ENCODE measurements at regions not wholly inside any gene's neighbourhood (a gene's known extent, or its start where the extent isn't known, plus 50 kb on each side); places are given as distances from the start of the nearest gene placed in this dataset.

DNA sequence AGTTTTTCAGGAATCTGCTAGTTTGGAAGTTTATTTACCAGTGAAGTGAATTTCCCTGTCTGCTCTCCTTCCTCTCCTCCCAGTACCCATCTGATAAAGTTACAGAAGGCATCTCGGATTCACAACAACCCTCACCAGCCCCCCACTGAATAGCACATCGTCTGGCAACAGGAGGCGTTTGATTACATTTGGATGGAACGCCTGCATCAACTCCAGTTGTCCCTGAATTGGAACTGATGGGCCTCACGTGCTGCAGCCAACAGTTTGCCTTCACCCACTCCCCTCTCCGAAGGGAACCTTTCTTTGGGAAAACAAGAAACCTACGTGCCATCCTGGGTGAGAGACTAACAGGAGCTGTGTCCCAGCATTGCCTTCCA lies 59.5 kb upstream of the BCL6 start:
- H3K4me2 ChIP-seq (ENCODE audit: low read length): no peak overlapping the region
- CTCF ChIA-PET: no interaction called here
- ATAC-seq: no peak
- no peak for TF ChIP-seq YY1 (IDR thresholded peaks at IDR 0.05; ENCODE audit: extremely low read depth, insufficient replicate concordance, low read depth, low read length)
- RAD21 ChIA-PET (ENCODE audit: low non-redundant PET in 1 of 2, low total read pairs in 2 of 2, uncharacterized antibody in 2 of 2, unreplicated experiment in 2 of 2): no interaction called here
- H3K27me3 ChIP-seq (ENCODE audit: insufficient read depth, low read length): no peaks in the 10 kb centered on the region
- POLR2A ChIA-PET: no interaction called here
- H2AFZ ChIP-seq (ENCODE audit: low read depth, low read length, poor library complexity, severe bottlenecking): no peak overlapping the region
- no peak overlapping the region for H3K27ac ChIP-seq (ENCODE audit: low read depth, low read length)
- no TSS peak for BruUV-seq (replicated peaks)
- H4K20me1 ChIP-seq (ENCODE audit: insufficient read depth): no peaks in the 10 kb centered on the region
- no peak overlapping the region for H3K4me3 ChIP-seq (replicated peaks in 1 of 2; ENCODE audit: low read depth in 1 of 2, low read length in 2 of 2)
- intact Hi-C loops (cut with micrococcal nuclease): no loop called here
- H3K36me3 ChIP-seq (ENCODE audit: control insufficient read depth in 1 of 2, insufficient read depth in 2 of 2, low read length in 2 of 2): no peaks in the 10 kb centered on the region
- no peak overlapping the region for H3K9ac ChIP-seq (ENCODE audit: low read length)
- H3K4me1 ChIP-seq (ENCODE audit: control insufficient read depth in 1 of 2, insufficient read depth in 2 of 2, low read length in 2 of 2): no peaks in the 10 kb centered on the region
- no peaks in the 10 kb centered on the region for H3K79me2 ChIP-seq (ENCODE audit: insufficient read depth, low read length)
- H3K9me3 ChIP-seq (ENCODE audit: control insufficient read depth in 1 of 2, insufficient read depth in 1 of 2, low read depth in 1 of 2, low read length in 2 of 2): no peaks in the 10 kb centered on the region
- DNase-seq (ENCODE audit: low read depth, low spot score): no peak
- no peaks in the 10 kb centered on the region for H3K9me2 ChIP-seq (ENCODE audit: insufficient read depth)

DNA sequence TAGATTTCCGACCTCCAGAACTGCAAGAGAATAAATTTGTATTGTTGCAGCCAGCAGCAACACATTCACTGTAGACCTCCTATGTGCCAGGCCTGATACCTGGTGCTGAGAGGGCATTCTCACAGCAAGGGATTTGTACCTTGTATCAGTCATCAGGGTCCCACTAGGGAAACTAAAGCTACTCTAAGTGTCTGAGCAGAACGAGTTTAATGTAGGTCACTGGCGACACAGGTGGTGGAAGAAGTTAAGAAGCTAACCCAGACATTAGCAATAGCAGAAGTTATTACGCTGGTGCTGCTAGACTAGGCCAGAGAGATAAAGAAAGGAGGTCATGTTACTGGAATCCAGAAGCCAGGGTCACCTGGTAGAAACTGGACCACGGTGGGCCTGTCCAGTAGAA lies 60.5 kb upstream of the BCL6 start:
- TF ChIP-seq, protein P1, sequence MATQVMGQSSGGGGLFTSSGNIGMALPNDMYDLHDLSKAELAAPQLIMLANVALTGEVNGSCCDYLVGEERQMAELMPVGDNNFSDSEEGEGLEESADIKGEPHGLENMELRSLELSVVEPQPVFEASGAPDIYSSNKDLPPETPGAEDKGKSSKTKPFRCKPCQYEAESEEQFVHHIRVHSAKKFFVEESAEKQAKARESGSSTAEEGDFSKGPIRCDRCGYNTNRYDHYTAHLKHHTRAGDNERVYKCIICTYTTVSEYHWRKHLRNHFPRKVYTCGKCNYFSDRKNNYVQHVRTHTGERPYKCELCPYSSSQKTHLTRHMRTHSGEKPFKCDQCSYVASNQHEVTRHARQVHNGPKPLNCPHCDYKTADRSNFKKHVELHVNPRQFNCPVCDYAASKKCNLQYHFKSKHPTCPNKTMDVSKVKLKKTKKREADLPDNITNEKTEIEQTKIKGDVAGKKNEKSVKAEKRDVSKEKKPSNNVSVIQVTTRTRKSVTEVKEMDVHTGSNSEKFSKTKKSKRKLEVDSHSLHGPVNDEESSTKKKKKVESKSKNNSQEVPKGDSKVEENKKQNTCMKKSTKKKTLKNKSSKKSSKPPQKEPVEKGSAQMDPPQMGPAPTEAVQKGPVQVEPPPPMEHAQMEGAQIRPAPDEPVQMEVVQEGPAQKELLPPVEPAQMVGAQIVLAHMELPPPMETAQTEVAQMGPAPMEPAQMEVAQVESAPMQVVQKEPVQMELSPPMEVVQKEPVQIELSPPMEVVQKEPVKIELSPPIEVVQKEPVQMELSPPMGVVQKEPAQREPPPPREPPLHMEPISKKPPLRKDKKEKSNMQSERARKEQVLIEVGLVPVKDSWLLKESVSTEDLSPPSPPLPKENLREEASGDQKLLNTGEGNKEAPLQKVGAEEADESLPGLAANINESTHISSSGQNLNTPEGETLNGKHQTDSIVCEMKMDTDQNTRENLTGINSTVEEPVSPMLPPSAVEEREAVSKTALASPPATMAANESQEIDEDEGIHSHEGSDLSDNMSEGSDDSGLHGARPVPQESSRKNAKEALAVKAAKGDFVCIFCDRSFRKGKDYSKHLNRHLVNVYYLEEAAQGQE (IDR thresholded peaks at IDR 0.05; ENCODE audit: low read depth): no peak
- TF ChIP-seq, protein P2, sequence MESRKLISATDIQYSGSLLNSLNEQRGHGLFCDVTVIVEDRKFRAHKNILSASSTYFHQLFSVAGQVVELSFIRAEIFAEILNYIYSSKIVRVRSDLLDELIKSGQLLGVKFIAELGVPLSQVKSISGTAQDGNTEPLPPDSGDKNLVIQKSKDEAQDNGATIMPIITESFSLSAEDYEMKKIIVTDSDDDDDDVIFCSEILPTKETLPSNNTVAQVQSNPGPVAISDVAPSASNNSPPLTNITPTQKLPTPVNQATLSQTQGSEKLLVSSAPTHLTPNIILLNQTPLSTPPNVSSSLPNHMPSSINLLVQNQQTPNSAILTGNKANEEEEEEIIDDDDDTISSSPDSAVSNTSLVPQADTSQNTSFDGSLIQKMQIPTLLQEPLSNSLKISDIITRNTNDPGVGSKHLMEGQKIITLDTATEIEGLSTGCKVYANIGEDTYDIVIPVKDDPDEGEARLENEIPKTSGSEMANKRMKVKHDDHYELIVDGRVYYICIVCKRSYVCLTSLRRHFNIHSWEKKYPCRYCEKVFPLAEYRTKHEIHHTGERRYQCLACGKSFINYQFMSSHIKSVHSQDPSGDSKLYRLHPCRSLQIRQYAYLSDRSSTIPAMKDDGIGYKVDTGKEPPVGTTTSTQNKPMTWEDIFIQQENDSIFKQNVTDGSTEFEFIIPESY (IDR thresholded peaks at IDR 0.05; ENCODE audit: extremely low read depth, insufficient replicate concordance, low read length): no peak
- TF ChIP-seq, protein P3, sequence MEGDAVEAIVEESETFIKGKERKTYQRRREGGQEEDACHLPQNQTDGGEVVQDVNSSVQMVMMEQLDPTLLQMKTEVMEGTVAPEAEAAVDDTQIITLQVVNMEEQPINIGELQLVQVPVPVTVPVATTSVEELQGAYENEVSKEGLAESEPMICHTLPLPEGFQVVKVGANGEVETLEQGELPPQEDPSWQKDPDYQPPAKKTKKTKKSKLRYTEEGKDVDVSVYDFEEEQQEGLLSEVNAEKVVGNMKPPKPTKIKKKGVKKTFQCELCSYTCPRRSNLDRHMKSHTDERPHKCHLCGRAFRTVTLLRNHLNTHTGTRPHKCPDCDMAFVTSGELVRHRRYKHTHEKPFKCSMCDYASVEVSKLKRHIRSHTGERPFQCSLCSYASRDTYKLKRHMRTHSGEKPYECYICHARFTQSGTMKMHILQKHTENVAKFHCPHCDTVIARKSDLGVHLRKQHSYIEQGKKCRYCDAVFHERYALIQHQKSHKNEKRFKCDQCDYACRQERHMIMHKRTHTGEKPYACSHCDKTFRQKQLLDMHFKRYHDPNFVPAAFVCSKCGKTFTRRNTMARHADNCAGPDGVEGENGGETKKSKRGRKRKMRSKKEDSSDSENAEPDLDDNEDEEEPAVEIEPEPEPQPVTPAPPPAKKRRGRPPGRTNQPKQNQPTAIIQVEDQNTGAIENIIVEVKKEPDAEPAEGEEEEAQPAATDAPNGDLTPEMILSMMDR (IDR thresholded peaks at IDR 0.05 in 2 of 3, conservative IDR thresholded peaks at IDR 0.05 in 1 of 3; ENCODE audit: borderline replicate concordance in 1 of 3, insufficient read depth in 1 of 3, low read depth in 2 of 3, low read length in 2 of 3): no peak
- TF ChIP-seq POLR2AphosphoS5 (IDR thresholded peaks at IDR 0.05; ENCODE audit: low read depth, low read length) (no peak), CBX3 (IDR thresholded peaks at IDR 0.05; ENCODE audit: low read depth) (no peak), POLR2A (IDR thresholded peaks at IDR 0.05; ENCODE audit: borderline replicate concordance, extremely low read depth, insufficient read depth, insufficient read length) (no peak)
- BruUV-seq (replicated peaks): no TSS peak
- Histone ChIP-seq H3K4me3 (replicated peaks in 1 of 2; ENCODE audit: low read depth in 1 of 2, low read length in 2 of 2) (no peak overlapping the region), H3K27ac (ENCODE audit: low read depth, low read length) (no peak overlapping the region), H3K27me3 (ENCODE audit: insufficient read depth, low read length) (no peaks in the 10 kb centered on the region), H3K4me2 (ENCODE audit: low read length) (no peak overlapping the region), H3K9me2 (ENCODE audit: insufficient read depth) (no peaks in the 10 kb centered on the region), H3K79me2 (ENCODE audit: insufficient read depth, low read length) (no peaks in the 10 kb centered on the region), H2AFZ (ENCODE audit: low read depth, low read length, poor library complexity, severe bottlenecking) (no peak overlapping the region), H3K9ac (ENCODE audit: low read length) (no peak overlapping the region), H4K20me1 (ENCODE audit: insufficient read depth) (no peaks in the 10 kb centered on the region), H3K36me3 (ENCODE audit: control insufficient read depth in 1 of 2, insufficient read depth in 2 of 2, low read length in 2 of 2) (no peaks in the 10 kb centered on the region), H3K9me3 (ENCODE audit: control insufficient read depth in 1 of 2, insufficient read depth in 1 of 2, low read depth in 1 of 2, low read length in 2 of 2) (no peaks in the 10 kb centered on the region), H3K4me1 (ENCODE audit: control insufficient read depth in 1 of 2, insufficient read depth in 2 of 2, low read length in 2 of 2) (no peaks in the 10 kb centered on the region)
- ChIA-PET RAD21 (ENCODE audit: low non-redundant PET in 1 of 2, low total read pairs in 2 of 2, uncharacterized antibody in 2 of 2, unreplicated experiment in 2 of 2) (no interaction called here), CTCF (no interaction called here), POLR2A (no interaction called here)
- intact Hi-C loops (cut with micrococcal nuclease): no loop called here
- DNase-seq (ENCODE audit: low read depth, low spot score) (no peak), ATAC-seq (no peak)

All from HCT116 (cell line).